ENCODE measurements at regions not wholly inside any gene's neighbourhood (a gene's known extent, or its start where the extent isn't known, plus 50 kb on each side); places are given as distances from the start of the nearest gene placed in this dataset.

- DNase-seq = no peak
These were observed 81.0 kb downstream of the QPCT start for GRCh38 chr2:37425408-37425807.

- no peak for DNase-seq
These were observed 82.8 kb downstream of the QPCT start for GRCh38 chr2:37427241-37427640.

GRCh38 chr2:37436323-37436722, 91.9 kb downstream of the QPCT start:
- DNase-seq = no peak

- DNase-seq = no peak
These were observed 94.8 kb downstream of the QPCT start for GRCh38 chr2:37439131-37439642.

- no peak for DNase-seq
These were observed 96.6 kb downstream of the QPCT start for GRCh38 chr2:37441055-37441454.

- DNase-seq = no peak
These were observed 98.7 kb downstream of the QPCT start for GRCh38 chr2:37443082-37443481.

GRCh38 chr2:37447446-37447845, 103.0 kb downstream of the QPCT start:
- no peak for DNase-seq

GRCh38 chr2:37448342-37449120, 104.1 kb downstream of the QPCT start:
- no peak for DNase-seq

GRCh38 chr2:37449761-37450296, 105.4 kb downstream of the QPCT start:
- peak in 1 of 2 experiments; percentile 56 for DNase-seq

GRCh38 chr2:37453027-37453426, 108.6 kb downstream of the QPCT start:
- DNase-seq = no peak

- no peak for DNase-seq
These were observed 110.7 kb downstream of the QPCT start for GRCh38 chr2:37454851-37455762.

GRCh38 chr2:37456479-37456878, 112.0 kb downstream of the QPCT start:
- no peak for DNase-seq

GRCh38 chr2:37457401-37457901, 113.0 kb downstream of the QPCT start:
- DNase-seq = no peak

GRCh38 chr2:37458133-37458532, 113.7 kb downstream of the QPCT start:
- DNase-seq = no peak

GRCh38 chr2:37459095-37459981, 114.9 kb downstream of the QPCT start:
- DNase-seq = no peak

GRCh38 chr2:37460896-37461229, 116.4 kb downstream of the QPCT start:
- no peak for DNase-seq

GRCh38 chr2:37464067-37464466, 119.6 kb downstream of the QPCT start:
- no peak for DNase-seq

GRCh38 chr2:37466533-37467222, 122.2 kb downstream of the QPCT start:
- no peak for DNase-seq

- DNase-seq = no peak
These were observed 123.7 kb downstream of the QPCT start for GRCh38 chr2:37468170-37468569.

- DNase-seq = no peak
These were observed 124.7 kb downstream of the QPCT start for GRCh38 chr2:37469126-37469525.

GRCh38 chr2:37471104-37471503, 126.7 kb downstream of the QPCT start:
- no peak for DNase-seq

GRCh38 chr2:37471994-37472393, 127.6 kb downstream of the QPCT start:
- DNase-seq = no peak
